ENCODE measurements at regions not wholly inside any gene's neighbourhood (a gene's known extent, or its start where the extent isn't known, plus 50 kb on each side); places are given as distances from the start of the nearest gene placed in this dataset.

GRCh38 chr20:55605594-55605993 lies 399.7 kb downstream of the CBLN4 start:
- DNase-seq (ENCODE audit: low spot score): no peak
- FAIRE-seq: no peak

DNA sequence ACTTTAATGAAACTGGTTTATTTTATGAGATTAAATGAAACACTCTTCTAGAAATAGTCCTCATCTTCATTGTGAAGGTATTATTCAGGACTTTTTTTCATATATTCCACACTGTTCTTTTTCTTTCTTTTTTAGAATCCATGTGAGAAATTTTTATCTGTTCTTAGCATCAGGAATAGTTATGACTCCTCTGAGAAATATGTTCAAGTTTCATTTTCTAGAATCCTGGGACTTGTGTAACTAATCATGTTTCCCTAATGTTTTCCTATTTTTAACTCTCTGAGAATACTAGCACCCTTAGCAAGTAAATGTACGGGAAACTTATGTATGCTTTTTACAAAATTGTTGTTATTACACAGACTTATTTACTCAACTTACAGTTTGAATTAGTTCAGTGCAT lies 407.8 kb downstream of the CBLN4 start:
- FAIRE-seq: no peak
- no peak for DNase-seq (ENCODE audit: low spot score)

GRCh38 chr20:55596431-55596830 lies 408.9 kb downstream of the CBLN4 start:
- FAIRE-seq (no peak), DNase-seq (ENCODE audit: low spot score) (no peak)

DNA sequence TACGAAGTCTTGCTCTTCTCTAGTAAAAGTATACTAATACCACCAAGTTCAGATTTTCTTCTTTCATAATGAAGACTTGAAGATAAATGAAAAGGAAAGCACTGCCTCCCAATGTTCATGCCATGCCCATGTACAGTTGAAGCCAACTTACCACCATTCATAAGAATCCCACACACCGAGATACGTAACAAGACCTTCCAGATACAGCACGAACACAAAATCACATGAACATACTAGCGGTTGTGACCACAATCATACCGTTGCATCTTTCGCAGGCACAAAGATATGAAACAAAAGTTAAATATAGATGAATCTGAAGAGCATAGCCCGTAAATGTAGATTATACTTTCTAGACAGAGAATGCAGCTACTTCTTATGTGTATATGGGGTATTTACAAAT lies 412.5 kb downstream of the CBLN4 start:
- DNase-seq (ENCODE audit: low spot score) (no peak), FAIRE-seq (no peak)

DNA sequence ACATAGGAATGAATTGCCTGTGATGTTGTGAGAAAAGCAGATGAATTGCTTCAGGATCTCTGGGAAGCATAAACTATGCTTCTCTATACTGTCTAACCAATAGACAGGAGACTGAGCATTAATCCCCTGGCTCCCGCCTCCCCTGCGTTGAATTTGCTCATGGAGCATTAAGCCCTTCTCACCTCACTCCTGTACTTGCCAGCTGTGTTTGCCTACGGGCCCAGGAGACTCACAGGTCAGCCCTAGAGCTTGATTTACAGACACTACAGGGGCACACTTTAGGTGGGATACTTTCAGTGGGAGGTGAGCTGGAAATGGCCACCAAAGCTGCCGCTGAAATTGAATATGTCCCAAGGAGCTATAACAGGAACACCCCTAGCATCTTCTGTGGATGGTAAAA lies 418.7 kb downstream of the CBLN4 start:
- no peak for DNase-seq (ENCODE audit: low spot score)
- no peak for FAIRE-seq

DNA sequence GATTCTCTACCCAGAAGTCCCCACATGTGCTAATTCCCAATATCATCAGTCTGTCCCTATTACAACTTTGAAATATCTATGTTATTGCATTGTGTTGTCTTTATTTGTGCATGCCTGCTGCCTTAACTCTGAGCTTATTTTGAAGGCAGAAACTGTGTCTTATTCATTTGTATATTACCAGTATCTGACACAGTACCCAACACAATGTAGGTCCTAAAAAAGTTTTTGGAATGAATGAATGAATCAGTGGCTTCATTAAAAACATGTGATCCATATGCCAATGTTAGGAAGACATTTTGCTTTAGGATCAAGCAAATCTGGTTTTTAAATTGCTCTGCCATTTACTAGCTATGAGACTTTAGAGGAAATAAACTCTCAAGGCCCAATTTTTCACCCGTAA lies 420.4 kb downstream of the CBLN4 start:
- no peak for FAIRE-seq
- DNase-seq (ENCODE audit: low spot score): no peak

DNA sequence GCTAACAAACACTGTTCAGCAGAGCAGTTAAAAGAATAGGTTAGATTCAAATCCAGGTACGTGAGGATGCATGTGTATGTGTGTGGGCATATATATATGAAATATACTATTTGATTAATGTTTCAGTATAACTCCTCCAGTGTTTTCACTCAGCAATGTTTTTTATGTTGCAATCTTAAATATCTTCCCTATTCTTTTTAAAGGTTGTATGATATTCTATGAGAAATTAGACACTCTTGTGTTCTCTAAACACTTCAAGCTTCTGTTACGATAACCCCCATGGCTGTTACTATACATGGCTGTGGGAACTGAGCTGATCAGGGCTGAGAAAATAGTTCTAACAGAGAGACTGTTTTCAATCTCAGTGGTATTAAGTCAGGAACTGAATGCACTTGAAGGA lies 421.0 kb downstream of the CBLN4 start:
- DNase-seq (ENCODE audit: low spot score) (no peak), FAIRE-seq (no peak)

DNA sequence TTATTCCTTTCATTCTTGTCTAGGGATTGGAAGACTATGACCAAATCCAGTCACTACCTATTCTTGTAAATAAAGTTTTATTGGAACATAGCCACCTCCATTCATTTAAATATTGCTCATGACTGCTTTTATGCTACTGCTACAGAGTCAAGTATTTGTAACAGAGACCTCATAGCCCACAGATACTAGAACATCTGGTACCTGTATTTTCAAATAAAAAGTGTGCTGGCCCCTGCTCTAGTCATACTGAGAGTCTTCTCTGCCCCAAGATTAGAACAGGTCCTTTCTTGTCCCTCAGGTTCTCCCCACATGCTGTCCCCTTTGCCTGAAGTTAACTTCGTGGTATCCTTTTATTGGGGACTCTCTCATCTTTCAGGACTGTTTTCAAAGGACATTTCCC lies 422.3 kb downstream of the CBLN4 start:
- DNase-seq (ENCODE audit: low spot score): no peak

GRCh38 chr20:55582498-55582897 lies 422.8 kb downstream of the CBLN4 start:
- DNase-seq (ENCODE audit: low spot score) (no peak), FAIRE-seq (no peak)

More for the DNA sequence above, 422.3 kb downstream of the CBLN4 start:
- FAIRE-seq: no peak

DNA sequence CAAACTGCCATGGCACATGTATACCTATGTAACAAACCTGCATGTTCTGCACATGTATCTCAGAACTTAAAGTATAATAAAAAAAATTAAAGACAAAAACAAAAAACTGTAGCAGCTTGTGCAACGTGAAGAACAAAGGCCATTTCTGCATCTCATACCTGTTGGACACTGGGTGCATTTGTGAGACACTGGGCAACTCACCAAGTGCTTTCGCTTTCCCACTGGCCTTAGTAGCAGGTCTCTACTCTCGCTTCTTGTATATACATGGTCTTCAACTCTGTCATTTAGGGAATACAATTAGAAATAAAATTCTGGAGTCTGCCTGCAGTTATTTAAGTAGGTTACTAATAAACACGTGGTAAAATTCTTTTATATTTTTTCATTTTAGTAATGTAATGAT lies 423.8 kb downstream of the CBLN4 start:
- no peak for FAIRE-seq
- DNase-seq (ENCODE audit: low spot score): no peak

- FAIRE-seq: no peak
- DNase-seq (ENCODE audit: low spot score): no peak
Measured at GRCh38 chr20:55580475-55580874, 424.8 kb downstream of the CBLN4 start.

DNA sequence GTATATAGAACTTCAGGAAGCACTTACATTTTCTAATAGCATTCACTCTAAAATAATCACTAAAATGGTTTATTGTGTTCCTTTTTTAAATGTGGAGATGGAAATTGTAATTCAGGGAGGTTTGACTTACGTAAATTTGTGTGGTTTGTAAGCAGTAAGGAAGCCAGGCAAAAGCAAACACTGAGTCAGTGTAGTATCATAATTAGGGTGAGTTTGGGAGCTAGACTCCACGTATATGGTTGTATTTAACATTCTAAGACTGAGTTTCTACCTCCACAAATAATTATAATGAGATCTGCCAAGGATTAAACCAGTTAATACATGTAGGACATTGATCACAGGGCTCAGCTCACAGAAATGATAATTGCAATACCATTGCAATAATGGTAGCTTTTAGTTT lies 425.5 kb downstream of the CBLN4 start:
- no peak for DNase-seq (ENCODE audit: low spot score)
- no peak for FAIRE-seq

GRCh38 chr20:55576981-55577380 lies 428.3 kb downstream of the CBLN4 start:
- FAIRE-seq: no peak
- no peak for DNase-seq (ENCODE audit: low spot score)

DNA sequence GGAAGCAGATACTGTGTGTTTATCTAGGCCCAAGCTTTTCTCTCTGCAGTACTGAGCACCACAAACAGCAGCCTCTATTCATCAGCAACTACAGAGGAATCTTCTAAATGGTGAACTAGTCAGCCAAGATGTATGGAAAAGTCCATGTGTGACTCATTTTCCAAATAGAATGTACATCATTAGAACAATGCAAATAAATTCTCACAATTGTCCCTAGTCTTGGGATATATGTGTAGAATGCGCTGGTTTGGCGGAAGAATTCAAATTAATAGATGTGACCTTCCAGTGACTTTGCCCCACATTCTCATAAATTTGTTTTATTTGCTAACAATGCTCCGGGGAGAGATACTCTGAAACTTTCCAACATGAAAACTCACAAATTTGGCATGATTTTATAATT lies 436.2 kb downstream of the CBLN4 start:
- DNase-seq (ENCODE audit: low spot score) (no peak), FAIRE-seq (no peak)

GRCh38 chr20:55567826-55568225 lies 437.5 kb downstream of the CBLN4 start:
- no peak for FAIRE-seq
- no peak for DNase-seq (ENCODE audit: low spot score)

- FAIRE-seq: no peak
- DNase-seq (ENCODE audit: low spot score): no peak
Measured at GRCh38 chr20:55565096-55565773, 440.1 kb downstream of the CBLN4 start.

- FAIRE-seq: no peak
- DNase-seq (ENCODE audit: low spot score): no peak
Measured at GRCh38 chr20:55561259-55561658, 444.1 kb downstream of the CBLN4 start.

DNA sequence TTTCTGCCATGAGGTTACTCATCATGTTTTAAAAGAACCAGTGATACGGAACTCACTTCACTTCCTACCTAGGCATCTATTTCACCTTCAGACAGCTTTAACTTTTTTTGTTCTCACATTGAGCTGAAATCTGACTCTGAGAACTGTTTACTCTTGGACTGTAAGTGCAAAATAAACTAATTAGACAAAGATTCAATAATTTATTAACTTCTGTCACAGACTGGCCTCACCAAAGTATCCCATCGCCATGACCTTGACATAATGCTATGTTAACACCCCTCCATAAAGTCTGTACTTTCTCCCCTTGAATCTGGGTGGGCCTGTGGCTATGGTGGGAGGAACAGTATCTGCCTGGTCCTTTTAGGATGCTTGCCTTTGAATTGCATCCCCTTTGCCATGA lies 448.1 kb downstream of the CBLN4 start:
- DNase-seq (ENCODE audit: low spot score): no peak
- FAIRE-seq: no peak

DNA sequence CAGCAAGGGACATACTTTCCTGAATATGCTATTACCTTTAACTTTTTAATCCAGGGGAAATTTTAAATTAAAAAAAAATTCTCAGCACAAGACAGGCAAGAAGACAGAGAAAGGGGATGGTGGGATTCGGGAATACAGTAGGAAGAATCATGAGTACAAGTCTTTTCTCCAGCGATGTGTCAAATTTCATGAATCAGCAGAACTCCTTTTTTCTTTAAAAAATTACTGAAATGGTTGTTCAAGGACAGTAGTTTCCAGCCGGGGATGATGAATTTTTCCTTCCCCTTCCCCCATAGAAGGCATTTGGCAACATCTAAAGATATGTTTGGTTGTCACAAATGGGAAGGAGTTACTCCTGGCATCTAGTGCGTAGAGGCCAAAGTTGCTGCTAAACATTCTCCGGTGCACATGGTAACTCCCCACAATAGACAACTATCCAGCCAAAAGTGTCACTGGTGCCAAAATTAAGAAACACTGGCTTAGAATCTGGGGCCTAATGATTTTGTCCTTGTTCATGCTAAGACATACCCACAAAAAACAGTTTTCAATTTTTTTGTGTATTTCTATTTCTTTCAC lies 450.2 kb downstream of the CBLN4 start:
- no peak for FAIRE-seq
- no peak for DNase-seq (ENCODE audit: low spot score)

DNA sequence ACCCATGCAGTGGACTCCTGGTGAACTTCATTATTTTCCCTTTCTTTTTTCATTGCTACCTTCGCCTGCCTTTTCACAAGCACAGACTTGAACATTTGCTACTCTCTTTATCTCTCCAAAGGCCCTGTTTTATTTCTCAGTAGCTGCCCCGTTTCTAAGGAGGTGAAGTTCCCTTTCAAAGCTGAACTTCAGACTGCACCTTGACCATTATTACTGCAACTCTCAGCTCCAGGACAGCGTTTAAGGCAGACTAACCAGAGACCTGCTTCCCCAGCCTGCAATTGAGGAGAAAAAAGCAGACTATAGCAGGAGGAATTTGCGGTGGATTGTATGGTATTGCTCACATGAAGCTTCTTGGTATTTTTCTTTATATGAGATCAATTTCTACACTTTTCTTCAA lies 460.7 kb downstream of the CBLN4 start:
- no peak for FAIRE-seq
- no peak for DNase-seq (ENCODE audit: low spot score)

DNA sequence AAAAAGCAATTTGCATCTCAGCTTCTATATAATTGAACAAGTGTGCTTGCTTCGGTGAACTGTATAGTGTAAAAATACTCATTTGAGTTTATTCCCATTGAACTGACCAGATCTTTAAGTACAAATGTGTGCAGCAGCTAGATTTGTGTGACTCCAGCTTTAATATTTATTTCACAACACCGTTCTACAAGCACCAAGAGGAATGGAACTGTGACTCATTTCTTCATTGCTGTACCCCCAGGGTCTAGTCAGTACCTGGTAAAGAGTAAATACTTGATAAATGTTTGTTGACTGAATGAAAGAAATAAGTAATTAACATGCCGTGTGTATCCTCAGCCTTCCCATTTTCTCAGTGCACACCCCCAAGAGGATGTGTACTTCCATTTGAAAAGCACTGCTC lies 464.8 kb downstream of the CBLN4 start:
- DNase-seq (ENCODE audit: low spot score): no peak
- FAIRE-seq: no peak

GRCh38 chr20:55540013-55540412 lies 465.3 kb downstream of the CBLN4 start:
- FAIRE-seq: no peak
- DNase-seq (ENCODE audit: low spot score): no peak

- FAIRE-seq (no peak), DNase-seq (ENCODE audit: low spot score) (no peak)
Measured at GRCh38 chr20:55538261-55538908, 466.9 kb downstream of the CBLN4 start.

Data from RCC 7860 (cell line).